ENCODE measurements at regions not wholly inside any gene's neighbourhood (a gene's known extent, or its start where the extent isn't known, plus 50 kb on each side); places are given as distances from the start of the nearest gene placed in this dataset.

- no peak for TF ChIP-seq CHD7 (IDR thresholded peaks at IDR 0.05; ENCODE audit: insufficient replicate concordance, low read length)
- no peak for TF ChIP-seq KDM5A (IDR thresholded peaks at IDR 0.05; ENCODE audit: low read length)
- no peak for TF ChIP-seq HDAC2 (IDR thresholded peaks at IDR 0.05; ENCODE audit: borderline replicate concordance in 1 of 2, low read depth in 2 of 2, low read length in 2 of 2)
- no peak for TF ChIP-seq SIRT6 (IDR thresholded peaks at IDR 0.05; ENCODE audit: low read length)
- no peak for TF ChIP-seq YY1 (IDR thresholded peaks at IDR 0.05; ENCODE audit: low read depth, low read length)
- no peak for TF ChIP-seq EGR1 (IDR thresholded peaks at IDR 0.05; ENCODE audit: borderline replicate concordance, low read depth, low read length)
- no peak for TF ChIP-seq PHF8 (conservative IDR thresholded peaks at IDR 0.05; ENCODE audit: low read depth, low read length)
- no peak for TF ChIP-seq CTCF (IDR thresholded peaks at IDR 0.05; ENCODE audit: control extremely low read depth in 1 of 3, insufficient read depth in 1 of 3, low read depth in 1 of 3, low read length in 3 of 3)
- no peak for TF ChIP-seq TEAD4 (IDR thresholded peaks at IDR 0.05; ENCODE audit: low read depth, low read length)
Observed at GRCh38 chr7:16989811-16990413, 108.1 kb upstream of the AGR3 start (continued).
